MCF 10A (cell line): ENCODE measurements at regions not wholly inside any gene's neighbourhood (a gene's known extent, or its start where the extent isn't known, plus 50 kb on each side); places are given as distances from the start of the nearest gene placed in this dataset.

Experiments
- BruUV-seq: library from RNA; stranded (reverse); fragments of 400-500 nt; replicated peaks from 2 replicates; lab custom pipeline; 2021; lab: Mats Ljungman, UMichigan
- CTCF ChIA-PET: fragments of 300-600 bp; sonication (Branson Sonifier 250); formaldehyde crosslinking; extraction: SDS; loops from one replicate; lab custom pipeline; 2021; ENCODE audit warnings: antibody characterized with exemption, inconsistent platforms; lab: Yijun Ruan, JAX
- POLR2A ChIA-PET: fragments of 300-600, 350-650 bp; sonication (Branson Sonifier 250); formaldehyde crosslinking; extraction: SDS; loops from one replicate; lab custom pipeline; 2020; ENCODE audit warnings: antibody characterized with exemption, inconsistent platforms; lab: Yijun Ruan, JAX
- DNase-seq: peaks from one replicate; pipeline ENCODE4 v3.0.0-alpha.2; 2018; ENCODE audit not compliant: unreplicated experiment
- H3K27ac Mint-ChIP-seq: one replicate; pipeline ENCODE4 v1.8.0; 2022; ENCODE audit warnings: mild to moderate bottlenecking, low read depth, mixed read lengths; ENCODE audit not compliant: unreplicated experiment
- H3K27me3 Mint-ChIP-seq: one replicate; pipeline ENCODE4 v1.8.0; 2022; ENCODE audit warnings: mixed read lengths; ENCODE audit not compliant: insufficient read depth, unreplicated experiment
- H3K36me3 Mint-ChIP-seq: one replicate; pipeline ENCODE4 v1.8.0; 2022; ENCODE audit warnings: mild to moderate bottlenecking, moderate library complexity, mixed read lengths; ENCODE audit not compliant: insufficient read depth, unreplicated experiment
- H3K4me1 Mint-ChIP-seq: one replicate; pipeline ENCODE4 v1.8.0; 2022; ENCODE audit warnings: mixed read lengths; ENCODE audit not compliant: insufficient read depth, unreplicated experiment
- H3K4me3 Mint-ChIP-seq: one replicate; pipeline ENCODE4 v1.8.0; 2022; ENCODE audit warnings: mild to moderate bottlenecking, moderate library complexity, mixed read lengths; ENCODE audit not compliant: unreplicated experiment
- H3K9me3 Mint-ChIP-seq: one replicate; pipeline ENCODE4 v1.8.0; 2022; ENCODE audit warnings: mixed read lengths; ENCODE audit not compliant: unreplicated experiment
- intact Hi-C: fragments of 100-400 bp; cut with micrococcal nuclease; formaldehyde crosslinking; loops from 2 replicates; pipeline ENCODE4 v1.14.1; 2022
- TF ChIP-seq, protein P1 (sequence below): fragments of 200-600 bp; IDR thresholded peaks from one replicate; pipeline ENCODE4 v1.8.0; 2022; ENCODE audit warnings: antibody characterized with exemption, mild to moderate bottlenecking; ENCODE audit not compliant: unreplicated experiment

DNA sequence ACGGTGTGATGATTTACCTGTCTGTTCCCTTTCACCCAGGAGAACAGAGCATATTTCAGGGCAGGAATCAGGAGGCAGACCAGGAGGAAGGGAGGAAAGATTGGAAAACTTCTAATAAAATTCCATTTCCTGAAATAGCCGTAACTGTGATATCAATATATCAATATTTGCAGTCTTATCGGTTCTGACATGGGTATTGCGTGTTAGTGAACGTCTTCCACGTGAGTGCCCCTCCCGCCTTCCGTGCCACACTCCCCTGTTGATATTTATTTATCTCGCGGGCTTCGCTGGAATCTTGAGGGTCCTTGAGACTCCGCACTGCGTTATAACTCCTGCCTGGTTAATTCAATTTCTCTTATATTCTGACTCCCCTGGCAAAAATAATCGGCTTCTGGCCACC is 1160.4 kb downstream of the BRD1 start:
- peaks cover 23% of the 10 kb centered on the region for H3K9me3 Mint-ChIP-seq
- no peak overlapping the region for H3K4me3 Mint-ChIP-seq
- BruUV-seq, result no TSS peak
- no peak overlapping the region for H3K27ac Mint-ChIP-seq
- CTCF ChIA-PET, result no interaction called here
- intact Hi-C loops, result no loop called here
- TF ChIP-seq, protein P1, sequence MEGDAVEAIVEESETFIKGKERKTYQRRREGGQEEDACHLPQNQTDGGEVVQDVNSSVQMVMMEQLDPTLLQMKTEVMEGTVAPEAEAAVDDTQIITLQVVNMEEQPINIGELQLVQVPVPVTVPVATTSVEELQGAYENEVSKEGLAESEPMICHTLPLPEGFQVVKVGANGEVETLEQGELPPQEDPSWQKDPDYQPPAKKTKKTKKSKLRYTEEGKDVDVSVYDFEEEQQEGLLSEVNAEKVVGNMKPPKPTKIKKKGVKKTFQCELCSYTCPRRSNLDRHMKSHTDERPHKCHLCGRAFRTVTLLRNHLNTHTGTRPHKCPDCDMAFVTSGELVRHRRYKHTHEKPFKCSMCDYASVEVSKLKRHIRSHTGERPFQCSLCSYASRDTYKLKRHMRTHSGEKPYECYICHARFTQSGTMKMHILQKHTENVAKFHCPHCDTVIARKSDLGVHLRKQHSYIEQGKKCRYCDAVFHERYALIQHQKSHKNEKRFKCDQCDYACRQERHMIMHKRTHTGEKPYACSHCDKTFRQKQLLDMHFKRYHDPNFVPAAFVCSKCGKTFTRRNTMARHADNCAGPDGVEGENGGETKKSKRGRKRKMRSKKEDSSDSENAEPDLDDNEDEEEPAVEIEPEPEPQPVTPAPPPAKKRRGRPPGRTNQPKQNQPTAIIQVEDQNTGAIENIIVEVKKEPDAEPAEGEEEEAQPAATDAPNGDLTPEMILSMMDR, result no peak
- H3K27me3 Mint-ChIP-seq, result no peaks in the 10 kb centered on the region
- POLR2A ChIA-PET, result no interaction called here
- DNase-seq, result no peak
- no peaks in the 10 kb centered on the region for H3K36me3 Mint-ChIP-seq
- H3K4me1 Mint-ChIP-seq, result no peaks in the 10 kb centered on the region

DNA sequence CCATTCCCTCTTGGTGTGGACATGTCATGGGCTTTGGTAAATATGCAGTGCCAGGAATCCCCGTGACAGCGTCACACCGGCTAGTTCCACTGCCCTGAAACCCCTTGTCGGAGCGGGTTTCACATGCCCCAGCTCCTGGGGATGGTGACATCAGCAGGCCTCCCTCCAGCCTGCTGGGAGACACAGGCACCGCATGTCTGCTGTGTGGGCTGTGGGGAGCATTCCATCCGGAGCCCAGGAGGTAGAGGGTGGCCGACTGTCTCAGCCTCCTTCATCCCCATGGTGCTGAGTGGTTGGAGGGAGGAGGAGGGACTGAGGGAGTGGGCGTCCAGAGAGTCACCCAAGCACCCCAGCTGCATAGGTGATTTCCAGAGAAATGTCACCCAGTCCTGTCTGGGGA is 1161.1 kb downstream of the BRD1 start:
- ChIA-PET POLR2A (no interaction called here), CTCF (no interaction called here)
- no peaks in the 10 kb centered on the region for H3K27me3 Mint-ChIP-seq
- H3K4me3 Mint-ChIP-seq, result no peak overlapping the region
- DNase-seq, result no peak
- no peak overlapping the region for H3K27ac Mint-ChIP-seq
- no peaks in the 10 kb centered on the region for H3K36me3 Mint-ChIP-seq
- TF ChIP-seq, protein P1, result no peak
- no peaks in the 10 kb centered on the region for H3K4me1 Mint-ChIP-seq
- intact Hi-C loops, result no loop called here
- BruUV-seq, result no TSS peak
- peaks cover 23% of the 10 kb centered on the region for H3K9me3 Mint-ChIP-seq

DNA sequence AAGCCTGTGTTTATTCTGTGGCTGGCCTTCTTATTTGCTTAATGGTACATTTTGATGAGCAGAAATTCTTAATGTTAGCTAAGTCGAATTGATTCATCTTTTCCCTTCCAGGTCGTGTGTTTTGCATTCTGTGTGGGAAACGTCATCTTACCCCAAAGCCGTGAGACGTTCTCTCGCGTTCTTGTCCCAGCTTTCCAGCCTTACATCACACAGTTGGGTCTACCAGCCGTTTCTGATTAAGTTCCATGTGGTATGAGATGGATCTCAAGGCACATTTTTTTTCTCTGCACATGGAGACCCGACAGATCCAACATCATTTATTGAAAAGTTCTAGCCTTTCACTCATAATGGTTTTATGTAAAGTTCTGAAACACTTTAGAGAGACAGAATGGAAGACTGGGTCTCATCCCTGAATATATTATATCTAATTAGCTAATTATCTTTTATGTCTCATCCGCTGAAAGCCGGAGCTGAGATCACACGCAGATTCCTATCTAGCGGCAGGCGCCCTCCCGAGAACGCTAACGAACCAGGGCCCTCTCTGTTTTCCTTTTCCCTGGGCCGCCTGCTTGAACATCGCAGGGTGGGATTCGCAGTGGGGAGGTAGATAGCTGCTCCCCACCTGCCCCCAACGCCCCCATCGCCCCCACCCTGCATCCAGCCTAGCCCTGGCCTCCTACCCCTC is 1162.2 kb downstream of the BRD1 start:
- Mint-ChIP-seq H3K27ac (no peak overlapping the region), H3K4me1 (no peaks in the 10 kb centered on the region), H3K9me3 (peaks cover 16% of the 10 kb centered on the region), H3K36me3 (no peaks in the 10 kb centered on the region), H3K4me3 (no peak overlapping the region), H3K27me3 (no peaks in the 10 kb centered on the region)
- CTCF ChIA-PET, result no interaction called here
- TF ChIP-seq, protein P1, result no peak
- intact Hi-C loops, result no loop called here
- POLR2A ChIA-PET, result no interaction called here
- BruUV-seq, result no TSS peak
- DNase-seq, result no peak

GRCh38 chr22:48664586-48664985 is 1163.1 kb downstream of the BRD1 start:
- no peaks in the 10 kb centered on the region for H3K4me1 Mint-ChIP-seq
- intact Hi-C loops, result no loop called here
- H3K27me3 Mint-ChIP-seq, result no peaks in the 10 kb centered on the region
- no peak overlapping the region for H3K4me3 Mint-ChIP-seq
- peaks cover 16% of the 10 kb centered on the region for H3K9me3 Mint-ChIP-seq
- no peak for DNase-seq
- BruUV-seq, result no TSS peak
- no peak overlapping the region for H3K27ac Mint-ChIP-seq
- H3K36me3 Mint-ChIP-seq, result no peaks in the 10 kb centered on the region
- ChIA-PET CTCF (no interaction called here), POLR2A (no interaction called here)
- TF ChIP-seq, protein P1, result no peak
